ENCODE measurements at regions not wholly inside any gene's neighbourhood (a gene's known extent, or its start where the extent isn't known, plus 50 kb on each side); places are given as distances from the start of the nearest gene placed in this dataset.

DNA sequence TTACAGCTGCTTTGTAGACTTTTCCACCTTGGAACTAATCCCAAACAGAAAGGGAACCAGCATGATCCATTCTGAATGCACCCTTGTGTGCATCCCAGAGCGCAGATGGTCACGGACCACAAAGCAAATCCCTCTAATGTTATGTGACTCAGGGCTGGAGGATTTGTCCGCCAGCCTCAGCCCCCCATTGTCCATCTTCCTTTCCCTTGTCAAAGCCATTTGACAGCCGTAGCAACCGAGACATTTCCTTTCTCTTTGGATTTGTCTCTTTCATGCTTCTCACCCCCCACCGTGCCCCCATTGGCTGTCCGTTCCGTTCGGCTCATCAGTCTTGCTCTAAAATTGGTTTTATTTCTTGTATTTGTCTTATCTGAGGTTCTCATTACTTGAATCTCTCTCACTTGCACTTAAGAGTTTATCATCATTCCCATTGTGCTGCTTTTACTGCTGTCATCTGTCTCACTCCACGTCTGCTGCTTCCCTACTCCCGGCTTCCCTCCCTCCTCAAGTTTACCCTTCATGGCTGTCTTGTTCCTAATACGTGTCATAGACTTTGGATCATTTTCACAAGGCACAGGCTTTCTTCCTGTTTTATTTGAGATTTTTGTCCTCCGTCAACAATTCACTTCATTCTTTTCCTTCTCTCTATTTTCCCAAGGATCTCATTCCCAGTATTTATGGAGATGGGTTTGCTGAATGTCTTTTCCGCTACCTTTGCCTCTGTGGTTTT, 163.4 kb upstream of the ERCC4 start:
- Mint-ChIP-seq H3K9me3 (0 out of 5 replicates have a peak, but pooled peaks cover 0 to 2% of the 10 kb centered on the region in 2 experiments), H3K4me3 (no peak overlapping the region), H3K27me3 (ENCODE audit: low read depth) (peaks cover 8% of the 10 kb centered on the region), H3K4me1 (peaks cover 5 to 8% of the 10 kb centered on the region in 2 experiments; a peak in 3 of 4 replicates), H3K27ac (peak overlapping the region in 1 of 3 experiments; percentile 12; a peak in 1 of 7 replicates), H3K36me3 (ENCODE audit: insufficient read depth in 1 of 3, low read depth in 3 of 3) (peaks cover 0 to 2% (median 0%) of the 10 kb centered on the region in 3 experiments; a peak in 1 of 7 replicates)
- Histone ChIP-seq H3K56ac (ENCODE audit: insufficient read length, low read depth, low read length) (no peak overlapping the region), H3K4me1 (ENCODE audit: insufficient read depth, low read length) (no peaks in the 10 kb centered on the region), H2BK5ac (ENCODE audit: insufficient read length, low read length) (no peak overlapping the region), H4K91ac (ENCODE audit: insufficient read length, low read depth, low read length) (no peak overlapping the region), H2AK5ac (ENCODE audit: insufficient read length, low read length) (no peak overlapping the region), H3K9ac (ENCODE audit: extremely low read depth, insufficient read length, low read length) (no peak overlapping the region), H4K8ac (replicated peaks; ENCODE audit: insufficient read length, low read depth, low read length) (no peak overlapping the region), H3K27me3 (ENCODE audit: insufficient read depth, low read length) (no peaks in the 10 kb centered on the region), H2BK12ac (ENCODE audit: insufficient read length, low read depth, low read length) (no peak overlapping the region), H3T11ph (ENCODE audit: low read length) (no peak overlapping the region), H2BK120ac (ENCODE audit: low read depth, low read length, poor library complexity, severe bottlenecking) (no peak overlapping the region), H2BK15ac (ENCODE audit: low read depth, low read length) (no peak overlapping the region), H2BK20ac (ENCODE audit: low read depth, low read length, poor library complexity, severe bottlenecking) (no peak overlapping the region), H3K23me2 (ENCODE audit: insufficient read length, low read depth, low read length, poor library complexity, severe bottlenecking) (no peaks in the 10 kb centered on the region), H3K4me2 (ENCODE audit: insufficient read depth, insufficient read length, low read length) (no peak overlapping the region), H2AFZ (ENCODE audit: low read length) (no peak overlapping the region), H3K18ac (ENCODE audit: insufficient read length, low read depth, low read length) (no peak overlapping the region), H3K27ac (ENCODE audit: insufficient read length, low read depth, low read length) (no peak overlapping the region), H3K79me2 (ENCODE audit: insufficient read depth, low read length) (no peaks in the 10 kb centered on the region), H3K4ac (ENCODE audit: low read depth, low read length) (no peak overlapping the region), H3K23ac (ENCODE audit: insufficient read length, low read depth, low read length) (no peak overlapping the region), H4K20me1 (ENCODE audit: control insufficient read depth, insufficient read depth, insufficient read length) (no peaks in the 10 kb centered on the region), H3K14ac (ENCODE audit: insufficient read depth, low read length) (no peak overlapping the region), H3K79me1 (ENCODE audit: insufficient read depth, low read depth, low read length, poor library complexity, severe bottlenecking) (no peaks in the 10 kb centered on the region), H4K5ac (ENCODE audit: insufficient read length, low read depth, low read length) (no peak overlapping the region), H3K9me3 (ENCODE audit: control insufficient read depth, low read depth, low read length) (no peaks in the 10 kb centered on the region)
- no peak for TF ChIP-seq CTCF (conservative IDR thresholded peaks at IDR 0.05)
- no peak for DNase-seq
- no CpG with 5 or more reads among the region's 14 CpGs for WGBS (ENCODE audit: extremely low coverage, insufficient read length, low lambda C conversion rate)
